HG03039 (cell line): ENCODE measurements at regions not wholly inside any gene's neighbourhood (a gene's known extent, or its start where the extent isn't known, plus 50 kb on each side); places are given as distances from the start of the nearest gene placed in this dataset.

Source experiments
- ATAC-seq: cut with Tn5 transposase; IDR thresholded peaks from one replicate; pipeline ENCODE4 v1.9.1; 2021; ENCODE audit warnings: mild to moderate bottlenecking, moderate library complexity; ENCODE audit not compliant: unreplicated experiment

GRCh38 chr18:2431806-2432205 is 139.5 kb downstream of the METTL4 start:
- ATAC-seq, result no peak

- ATAC-seq, result no peak
These were observed 137.9 kb downstream of the METTL4 start for GRCh38 chr18:2433366-2433765.

- no peak for ATAC-seq
These were observed 129.8 kb downstream of the METTL4 start for GRCh38 chr18:2441544-2441943.

- ATAC-seq, result no peak
These were observed 129.3 kb downstream of the METTL4 start for GRCh38 chr18:2442006-2442405.

- no peak for ATAC-seq
These were observed 128.5 kb downstream of the METTL4 start for GRCh38 chr18:2442726-2443275.

- no peak for ATAC-seq
These were observed 127.0 kb downstream of the METTL4 start for GRCh38 chr18:2444201-2444875.

GRCh38 chr18:2448565-2449151 is 122.6 kb downstream of the METTL4 start:
- ATAC-seq, result no peak

GRCh38 chr18:2451556-2451955 is 119.7 kb downstream of the METTL4 start:
- no peak for ATAC-seq

GRCh38 chr18:2459886-2460285 is 111.4 kb downstream of the METTL4 start:
- ATAC-seq, result no peak

GRCh38 chr18:2466978-2467377 is 104.3 kb downstream of the METTL4 start:
- no peak for ATAC-seq

- ATAC-seq, result no peak
These were observed 103.3 kb downstream of the METTL4 start for GRCh38 chr18:2468051-2468450.

- ATAC-seq, result no peak
These were observed 99.8 kb downstream of the METTL4 start for GRCh38 chr18:2471523-2471922.

GRCh38 chr18:2478662-2479061 is 92.6 kb downstream of the METTL4 start:
- ATAC-seq, result no peak

GRCh38 chr18:2480536-2480935 is 90.8 kb downstream of the METTL4 start:
- no peak for ATAC-seq

- ATAC-seq, result no peak
These were observed 88.4 kb downstream of the METTL4 start for GRCh38 chr18:2482706-2483475.

- no peak for ATAC-seq
These were observed 85.3 kb downstream of the METTL4 start for GRCh38 chr18:2485983-2486382.

- no peak for ATAC-seq
These were observed 84.9 kb downstream of the METTL4 start for GRCh38 chr18:2486426-2486825.
